ENCODE measurements at regions not wholly inside any gene's neighbourhood (a gene's known extent, or its start where the extent isn't known, plus 50 kb on each side); places are given as distances from the start of the nearest gene placed in this dataset.

DNA sequence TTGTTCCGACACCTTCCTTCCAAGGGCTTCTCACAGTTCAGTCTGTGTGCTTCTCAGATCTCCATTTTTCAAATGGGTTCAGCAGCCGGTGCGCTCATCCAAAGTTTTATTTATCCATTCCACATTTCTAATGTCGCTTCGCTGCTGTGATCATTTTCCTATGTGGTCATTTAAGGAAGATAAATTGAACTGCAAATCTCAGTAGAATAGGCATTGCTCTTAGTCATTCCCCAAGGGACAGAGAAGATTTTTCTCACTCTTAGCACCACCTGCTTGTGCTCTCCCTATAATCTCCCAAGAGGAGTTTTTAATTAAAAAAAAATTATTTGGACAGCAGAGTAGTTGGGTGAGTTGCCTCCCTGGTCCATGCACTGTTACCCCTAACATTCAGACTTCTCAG is 278.9 kb upstream of the GATB start:
- POLR2A ChIA-PET: interaction anchor here (1.1 kb wide), 1 partner anchor 183 kb away, joined by 4 read pairs; no protein-coding TSS in a partner anchor
- Histone ChIP-seq H3K4me3 (ENCODE audit: low read depth, low read length, poor library complexity, severe bottlenecking) (no peak overlapping the region), H3K9me3 (ENCODE audit: low read length) (no peaks in the 10 kb centered on the region), H3K9me2 (ENCODE audit: insufficient read depth, low read length) (no peaks in the 10 kb centered on the region), H3K4me2 (ENCODE audit: low read length) (no peak overlapping the region), H4K20me1 (ENCODE audit: insufficient read depth, low read length) (no peaks in the 10 kb centered on the region), H2AFZ (ENCODE audit: low read length) (no peak overlapping the region), H3K4me1 (ENCODE audit: insufficient read depth, low read length, poor library complexity, severe bottlenecking) (no peaks in the 10 kb centered on the region), H3K79me2 (ENCODE audit: insufficient read depth, low read depth, low read length) (no peaks in the 10 kb centered on the region), H3K27ac (ENCODE audit: low read depth, low read length, poor library complexity, severe bottlenecking) (no peak overlapping the region), H3K36me3 (ENCODE audit: insufficient read depth, low read length) (no peaks in the 10 kb centered on the region)
- DNase-seq (ENCODE audit: low spot score): no peak
- BruUV-seq (replicated peaks): no TSS peak
- intact Hi-C loops (cut with micrococcal nuclease; ENCODE audit: unreplicated experiment): no loop called here
- TF ChIP-seq EZH2phosphoT487 (IDR thresholded peaks at IDR 0.05; ENCODE audit: borderline replicate concordance, low read depth, low read length): no peak
- TF ChIP-seq, protein P1, sequence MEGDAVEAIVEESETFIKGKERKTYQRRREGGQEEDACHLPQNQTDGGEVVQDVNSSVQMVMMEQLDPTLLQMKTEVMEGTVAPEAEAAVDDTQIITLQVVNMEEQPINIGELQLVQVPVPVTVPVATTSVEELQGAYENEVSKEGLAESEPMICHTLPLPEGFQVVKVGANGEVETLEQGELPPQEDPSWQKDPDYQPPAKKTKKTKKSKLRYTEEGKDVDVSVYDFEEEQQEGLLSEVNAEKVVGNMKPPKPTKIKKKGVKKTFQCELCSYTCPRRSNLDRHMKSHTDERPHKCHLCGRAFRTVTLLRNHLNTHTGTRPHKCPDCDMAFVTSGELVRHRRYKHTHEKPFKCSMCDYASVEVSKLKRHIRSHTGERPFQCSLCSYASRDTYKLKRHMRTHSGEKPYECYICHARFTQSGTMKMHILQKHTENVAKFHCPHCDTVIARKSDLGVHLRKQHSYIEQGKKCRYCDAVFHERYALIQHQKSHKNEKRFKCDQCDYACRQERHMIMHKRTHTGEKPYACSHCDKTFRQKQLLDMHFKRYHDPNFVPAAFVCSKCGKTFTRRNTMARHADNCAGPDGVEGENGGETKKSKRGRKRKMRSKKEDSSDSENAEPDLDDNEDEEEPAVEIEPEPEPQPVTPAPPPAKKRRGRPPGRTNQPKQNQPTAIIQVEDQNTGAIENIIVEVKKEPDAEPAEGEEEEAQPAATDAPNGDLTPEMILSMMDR (conservative IDR thresholded peaks at IDR 0.05; ENCODE audit: low read length): no peak
- CTCF ChIA-PET (ENCODE audit: unreplicated experiment): no interaction called here

- Histone ChIP-seq H3K36me3 (ENCODE audit: insufficient read depth, low read length) (no peaks in the 10 kb centered on the region), H3K4me2 (ENCODE audit: low read length) (no peak overlapping the region), H3K4me1 (ENCODE audit: insufficient read depth, low read length, poor library complexity, severe bottlenecking) (no peaks in the 10 kb centered on the region), H3K27ac (ENCODE audit: low read depth, low read length, poor library complexity, severe bottlenecking) (no peak overlapping the region), H4K20me1 (ENCODE audit: insufficient read depth, low read length) (no peaks in the 10 kb centered on the region), H2AFZ (ENCODE audit: low read length) (no peak overlapping the region), H3K4me3 (ENCODE audit: low read depth, low read length, poor library complexity, severe bottlenecking) (no peak overlapping the region), H3K9me2 (ENCODE audit: insufficient read depth, low read length) (no peaks in the 10 kb centered on the region), H3K9me3 (ENCODE audit: low read length) (no peaks in the 10 kb centered on the region), H3K79me2 (ENCODE audit: insufficient read depth, low read depth, low read length) (no peaks in the 10 kb centered on the region)
- intact Hi-C loops (cut with micrococcal nuclease; ENCODE audit: unreplicated experiment): no loop called here
- TF ChIP-seq, protein P1 (conservative IDR thresholded peaks at IDR 0.05; ENCODE audit: low read length): no peak
- TF ChIP-seq EZH2phosphoT487 (IDR thresholded peaks at IDR 0.05; ENCODE audit: borderline replicate concordance, low read depth, low read length): no peak
- no TSS peak for BruUV-seq (replicated peaks)
- CTCF ChIA-PET (ENCODE audit: unreplicated experiment): no interaction called here
- DNase-seq (ENCODE audit: low spot score): no peak
- POLR2A ChIA-PET: no interaction called here
Measured at GRCh38 chr4:152039023-152039481, 278.2 kb upstream of the GATB start.

DNA sequence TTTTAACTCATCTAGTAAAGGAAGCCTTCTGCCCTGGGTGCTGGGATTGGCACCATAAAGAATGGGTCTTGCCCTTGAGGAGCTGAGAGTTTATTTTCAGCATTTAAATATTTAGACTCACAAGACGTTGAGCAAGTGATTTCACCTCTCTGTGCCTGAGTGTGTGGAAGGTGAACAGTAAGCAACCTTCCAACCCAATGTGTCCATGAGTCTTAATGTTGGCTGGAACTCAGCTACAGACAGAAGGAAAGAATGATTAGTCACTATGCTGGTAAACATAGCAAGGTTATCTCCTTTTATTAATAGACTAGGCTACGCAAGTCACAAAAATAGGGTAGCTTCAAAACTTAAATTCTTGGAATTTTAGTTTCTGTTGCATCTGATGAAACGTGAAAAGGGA is 277.4 kb upstream of the GATB start:
- H2AFZ ChIP-seq (ENCODE audit: low read length): no peak overlapping the region
- H3K79me2 ChIP-seq (ENCODE audit: insufficient read depth, low read depth, low read length): no peaks in the 10 kb centered on the region
- ChIA-PET POLR2A (no interaction called here), CTCF (ENCODE audit: unreplicated experiment) (no interaction called here)
- no peaks in the 10 kb centered on the region for H4K20me1 ChIP-seq (ENCODE audit: insufficient read depth, low read length)
- BruUV-seq (replicated peaks): no TSS peak
- H3K4me3 ChIP-seq (ENCODE audit: low read depth, low read length, poor library complexity, severe bottlenecking): no peak overlapping the region
- TF ChIP-seq EZH2phosphoT487 (IDR thresholded peaks at IDR 0.05; ENCODE audit: borderline replicate concordance, low read depth, low read length): no peak
- TF ChIP-seq, protein P1 (conservative IDR thresholded peaks at IDR 0.05; ENCODE audit: low read length): no peak
- no peak for DNase-seq (ENCODE audit: low spot score)
- H3K27ac ChIP-seq (ENCODE audit: low read depth, low read length, poor library complexity, severe bottlenecking): no peak overlapping the region
- H3K4me1 ChIP-seq (ENCODE audit: insufficient read depth, low read length, poor library complexity, severe bottlenecking): no peaks in the 10 kb centered on the region
- H3K36me3 ChIP-seq (ENCODE audit: insufficient read depth, low read length): no peaks in the 10 kb centered on the region
- no peaks in the 10 kb centered on the region for H3K9me3 ChIP-seq (ENCODE audit: low read length)
- intact Hi-C loops (cut with micrococcal nuclease; ENCODE audit: unreplicated experiment): no loop called here
- H3K4me2 ChIP-seq (ENCODE audit: low read length): no peak overlapping the region
- no peaks in the 10 kb centered on the region for H3K9me2 ChIP-seq (ENCODE audit: insufficient read depth, low read length)

Data from OCI-LY7 (cell line).